H1 (cell line): ENCODE measurements at regions not wholly inside any gene's neighbourhood (a gene's known extent, or its start where the extent isn't known, plus 50 kb on each side); places are given as distances from the start of the nearest gene placed in this dataset.

Experiments
- CREB1 ChIP-seq: IDR thresholded peaks from 2 replicates; pipeline ENCODE4 v1.6.1; 2012; ENCODE audit warnings: inconsistent platforms
- KDM1A ChIP-seq: fragments of 200-600, 300-600 bp; sonication (generic); IDR thresholded peaks from 2 replicates; pipeline ENCODE4 v1.7.1; 2016; ENCODE audit warnings: mild to moderate bottlenecking, low read length, borderline replicate concordance
- PHF8 ChIP-seq: fragments of 200-600 bp; sonication (generic); conservative IDR thresholded peaks from 2 replicates; pipeline ENCODE4 v1.7.1; 2012; ENCODE audit warnings: low read depth, mild to moderate bottlenecking, inconsistent platforms, low read length, moderate library complexity
- TF ChIP-seq, protein P1 (sequence below): fragments of 300-600 bp; sonication (generic); IDR thresholded peaks from 2 replicates; pipeline ENCODE4 v1.7.1; 2012; ENCODE audit warnings: low read length, moderate library complexity, mild to moderate bottlenecking, inconsistent platforms; ENCODE audit not compliant: insufficient replicate concordance

DNA sequence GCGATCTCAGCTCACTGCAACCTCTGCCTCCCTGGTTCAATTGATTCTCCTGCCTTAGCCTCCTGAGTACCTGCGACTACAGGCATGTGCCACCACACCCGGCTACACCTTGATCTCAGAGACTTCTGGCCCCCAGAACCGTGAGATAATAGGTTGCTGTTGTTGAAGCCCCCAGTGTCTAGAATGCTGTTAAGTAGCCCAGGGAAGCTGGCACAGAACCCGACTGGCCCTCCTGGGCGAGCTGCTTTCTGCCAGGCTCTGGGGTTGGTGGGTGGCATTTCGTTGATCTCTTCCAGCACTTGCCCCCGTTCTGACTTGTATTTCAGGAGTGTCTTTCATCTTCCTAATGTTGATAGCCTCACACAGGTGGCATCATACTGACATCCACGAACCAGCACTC is 807.1 kb downstream of the CDH9 start (continued):
- TF ChIP-seq PHF8 (no peak), CREB1 (no peak), KDM1A (no peak)
- TF ChIP-seq, protein P1, sequence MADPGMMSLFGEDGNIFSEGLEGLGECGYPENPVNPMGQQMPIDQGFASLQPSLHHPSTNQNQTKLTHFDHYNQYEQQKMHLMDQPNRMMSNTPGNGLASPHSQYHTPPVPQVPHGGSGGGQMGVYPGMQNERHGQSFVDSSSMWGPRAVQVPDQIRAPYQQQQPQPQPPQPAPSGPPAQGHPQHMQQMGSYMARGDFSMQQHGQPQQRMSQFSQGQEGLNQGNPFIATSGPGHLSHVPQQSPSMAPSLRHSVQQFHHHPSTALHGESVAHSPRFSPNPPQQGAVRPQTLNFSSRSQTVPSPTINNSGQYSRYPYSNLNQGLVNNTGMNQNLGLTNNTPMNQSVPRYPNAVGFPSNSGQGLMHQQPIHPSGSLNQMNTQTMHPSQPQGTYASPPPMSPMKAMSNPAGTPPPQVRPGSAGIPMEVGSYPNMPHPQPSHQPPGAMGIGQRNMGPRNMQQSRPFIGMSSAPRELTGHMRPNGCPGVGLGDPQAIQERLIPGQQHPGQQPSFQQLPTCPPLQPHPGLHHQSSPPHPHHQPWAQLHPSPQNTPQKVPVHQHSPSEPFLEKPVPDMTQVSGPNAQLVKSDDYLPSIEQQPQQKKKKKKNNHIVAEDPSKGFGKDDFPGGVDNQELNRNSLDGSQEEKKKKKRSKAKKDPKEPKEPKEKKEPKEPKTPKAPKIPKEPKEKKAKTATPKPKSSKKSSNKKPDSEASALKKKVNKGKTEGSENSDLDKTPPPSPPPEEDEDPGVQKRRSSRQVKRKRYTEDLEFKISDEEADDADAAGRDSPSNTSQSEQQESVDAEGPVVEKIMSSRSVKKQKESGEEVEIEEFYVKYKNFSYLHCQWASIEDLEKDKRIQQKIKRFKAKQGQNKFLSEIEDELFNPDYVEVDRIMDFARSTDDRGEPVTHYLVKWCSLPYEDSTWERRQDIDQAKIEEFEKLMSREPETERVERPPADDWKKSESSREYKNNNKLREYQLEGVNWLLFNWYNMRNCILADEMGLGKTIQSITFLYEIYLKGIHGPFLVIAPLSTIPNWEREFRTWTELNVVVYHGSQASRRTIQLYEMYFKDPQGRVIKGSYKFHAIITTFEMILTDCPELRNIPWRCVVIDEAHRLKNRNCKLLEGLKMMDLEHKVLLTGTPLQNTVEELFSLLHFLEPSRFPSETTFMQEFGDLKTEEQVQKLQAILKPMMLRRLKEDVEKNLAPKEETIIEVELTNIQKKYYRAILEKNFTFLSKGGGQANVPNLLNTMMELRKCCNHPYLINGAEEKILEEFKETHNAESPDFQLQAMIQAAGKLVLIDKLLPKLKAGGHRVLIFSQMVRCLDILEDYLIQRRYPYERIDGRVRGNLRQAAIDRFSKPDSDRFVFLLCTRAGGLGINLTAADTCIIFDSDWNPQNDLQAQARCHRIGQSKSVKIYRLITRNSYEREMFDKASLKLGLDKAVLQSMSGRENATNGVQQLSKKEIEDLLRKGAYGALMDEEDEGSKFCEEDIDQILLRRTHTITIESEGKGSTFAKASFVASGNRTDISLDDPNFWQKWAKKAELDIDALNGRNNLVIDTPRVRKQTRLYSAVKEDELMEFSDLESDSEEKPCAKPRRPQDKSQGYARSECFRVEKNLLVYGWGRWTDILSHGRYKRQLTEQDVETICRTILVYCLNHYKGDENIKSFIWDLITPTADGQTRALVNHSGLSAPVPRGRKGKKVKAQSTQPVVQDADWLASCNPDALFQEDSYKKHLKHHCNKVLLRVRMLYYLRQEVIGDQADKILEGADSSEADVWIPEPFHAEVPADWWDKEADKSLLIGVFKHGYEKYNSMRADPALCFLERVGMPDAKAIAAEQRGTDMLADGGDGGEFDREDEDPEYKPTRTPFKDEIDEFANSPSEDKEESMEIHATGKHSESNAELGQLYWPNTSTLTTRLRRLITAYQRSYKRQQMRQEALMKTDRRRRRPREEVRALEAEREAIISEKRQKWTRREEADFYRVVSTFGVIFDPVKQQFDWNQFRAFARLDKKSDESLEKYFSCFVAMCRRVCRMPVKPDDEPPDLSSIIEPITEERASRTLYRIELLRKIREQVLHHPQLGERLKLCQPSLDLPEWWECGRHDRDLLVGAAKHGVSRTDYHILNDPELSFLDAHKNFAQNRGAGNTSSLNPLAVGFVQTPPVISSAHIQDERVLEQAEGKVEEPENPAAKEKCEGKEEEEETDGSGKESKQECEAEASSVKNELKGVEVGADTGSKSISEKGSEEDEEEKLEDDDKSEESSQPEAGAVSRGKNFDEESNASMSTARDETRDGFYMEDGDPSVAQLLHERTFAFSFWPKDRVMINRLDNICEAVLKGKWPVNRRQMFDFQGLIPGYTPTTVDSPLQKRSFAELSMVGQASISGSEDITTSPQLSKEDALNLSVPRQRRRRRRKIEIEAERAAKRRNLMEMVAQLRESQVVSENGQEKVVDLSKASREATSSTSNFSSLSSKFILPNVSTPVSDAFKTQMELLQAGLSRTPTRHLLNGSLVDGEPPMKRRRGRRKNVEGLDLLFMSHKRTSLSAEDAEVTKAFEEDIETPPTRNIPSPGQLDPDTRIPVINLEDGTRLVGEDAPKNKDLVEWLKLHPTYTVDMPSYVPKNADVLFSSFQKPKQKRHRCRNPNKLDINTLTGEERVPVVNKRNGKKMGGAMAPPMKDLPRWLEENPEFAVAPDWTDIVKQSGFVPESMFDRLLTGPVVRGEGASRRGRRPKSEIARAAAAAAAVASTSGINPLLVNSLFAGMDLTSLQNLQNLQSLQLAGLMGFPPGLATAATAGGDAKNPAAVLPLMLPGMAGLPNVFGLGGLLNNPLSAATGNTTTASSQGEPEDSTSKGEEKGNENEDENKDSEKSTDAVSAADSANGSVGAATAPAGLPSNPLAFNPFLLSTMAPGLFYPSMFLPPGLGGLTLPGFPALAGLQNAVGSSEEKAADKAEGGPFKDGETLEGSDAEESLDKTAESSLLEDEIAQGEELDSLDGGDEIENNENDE = no peak
- TF ChIP-seq, all 59 proteins: peak for 0
